Kidney glomerular epithelial cell (primary cell): ENCODE measurements at regions not wholly inside any gene's neighbourhood (a gene's known extent, or its start where the extent isn't known, plus 50 kb on each side); places are given as distances from the start of the nearest gene placed in this dataset.

Experiments used
- DNase-seq: peaks from one replicate; lab custom pipeline; 2025; lab: John Stamatoyannopoulos, UW

DNA sequence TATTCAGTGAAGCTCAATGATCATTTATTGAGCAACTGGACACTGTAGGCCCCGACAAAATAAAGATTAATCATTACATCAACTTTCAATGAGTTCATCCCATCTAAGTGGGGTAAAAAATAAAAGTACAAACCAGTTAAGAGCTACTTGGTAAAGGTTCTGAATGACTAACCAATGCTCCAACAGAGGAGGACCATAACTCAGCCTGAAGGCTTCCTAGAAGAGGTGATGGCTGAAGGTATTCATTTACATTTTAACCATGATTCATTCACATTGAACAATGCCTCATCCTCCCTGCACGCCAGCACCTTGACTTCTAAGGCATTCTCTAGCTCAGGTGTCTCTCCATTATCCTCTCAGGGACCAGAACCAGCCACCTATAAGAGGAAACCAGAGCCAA is 201.4 kb downstream of the ZNF462 start:
- no peak for DNase-seq

DNA sequence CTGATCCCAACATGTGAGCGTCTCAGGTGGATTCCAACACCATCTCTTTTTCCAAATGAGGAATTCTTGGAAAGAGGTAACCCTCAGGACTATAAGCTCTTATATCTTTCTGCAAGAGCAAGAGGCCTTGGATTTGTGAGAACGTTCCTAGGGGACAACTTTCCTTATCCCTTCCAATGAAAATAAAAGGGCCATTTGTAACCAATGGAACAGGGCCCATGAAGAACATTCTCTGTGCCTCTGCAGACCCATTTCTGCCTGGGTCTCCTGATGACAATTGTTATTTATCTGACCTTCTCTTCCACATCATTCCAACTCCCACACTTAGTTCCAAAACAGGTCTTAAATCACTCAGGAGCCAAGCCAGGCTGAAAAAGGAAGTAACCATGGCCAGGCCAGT is 202.6 kb downstream of the ZNF462 start:
- DNase-seq, result no peak

- DNase-seq, result no peak
Observed at GRCh38 chr9:107067739-107068416, 204.9 kb downstream of the ZNF462 start.

GRCh38 chr9:107068581-107068980 is 205.6 kb downstream of the ZNF462 start:
- no peak for DNase-seq

- no peak for DNase-seq
Observed at GRCh38 chr9:107070586-107070985, 207.6 kb downstream of the ZNF462 start.

GRCh38 chr9:107078061-107078460 is 205.0 kb upstream of the RAD23B start:
- no peak for DNase-seq

DNA sequence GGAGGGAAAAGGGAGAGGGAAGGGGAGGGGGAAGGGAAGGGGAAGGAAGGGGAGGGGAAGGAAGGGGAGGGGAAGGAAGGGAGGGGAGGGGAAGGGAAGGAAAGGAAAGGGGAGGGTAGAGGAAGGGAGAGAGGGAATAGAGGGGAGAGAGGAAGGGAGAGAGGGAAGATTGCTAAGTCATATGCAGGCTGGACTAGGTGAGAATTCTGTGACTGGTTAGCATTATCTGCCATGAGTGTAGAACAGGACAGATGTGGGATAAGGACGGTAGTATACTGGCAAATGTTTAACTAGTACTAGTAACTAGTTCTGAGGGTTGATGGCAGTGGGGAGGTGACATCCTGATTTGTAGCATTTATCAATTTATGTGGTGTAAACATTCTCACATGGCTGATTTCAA is 203.5 kb upstream of the RAD23B start:
- no peak for DNase-seq

GRCh38 chr9:107080130-107080529 is 202.9 kb upstream of the RAD23B start:
- DNase-seq, result no peak

GRCh38 chr9:107086460-107086859 is 196.6 kb upstream of the RAD23B start:
- no peak for DNase-seq

DNA sequence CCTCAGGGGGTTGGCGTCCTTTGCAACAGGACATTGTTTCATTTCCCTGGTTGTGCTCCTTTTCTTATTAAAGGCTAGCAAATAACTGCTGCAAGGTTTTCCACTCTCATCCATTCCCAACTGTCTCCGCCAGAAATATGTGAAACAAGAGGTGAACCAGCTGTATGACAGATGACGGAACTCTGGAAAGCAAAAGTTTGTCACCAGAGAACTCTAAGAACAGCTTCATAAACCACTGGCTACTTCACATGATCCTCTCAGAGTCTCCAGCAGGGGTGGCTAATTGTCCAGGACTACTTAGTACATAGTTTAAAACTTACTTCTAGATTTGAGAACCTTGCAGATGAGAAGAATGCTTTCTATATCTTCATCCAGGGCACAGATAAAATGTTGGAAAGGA is 195.9 kb upstream of the RAD23B start:
- no peak for DNase-seq

- DNase-seq, result no peak
Observed at GRCh38 chr9:107090218-107090617, 192.9 kb upstream of the RAD23B start.

GRCh38 chr9:107093365-107094060 is 189.6 kb upstream of the RAD23B start:
- DNase-seq, result no peak

- no peak for DNase-seq
Observed at GRCh38 chr9:107094370-107094769, 188.7 kb upstream of the RAD23B start.

DNA sequence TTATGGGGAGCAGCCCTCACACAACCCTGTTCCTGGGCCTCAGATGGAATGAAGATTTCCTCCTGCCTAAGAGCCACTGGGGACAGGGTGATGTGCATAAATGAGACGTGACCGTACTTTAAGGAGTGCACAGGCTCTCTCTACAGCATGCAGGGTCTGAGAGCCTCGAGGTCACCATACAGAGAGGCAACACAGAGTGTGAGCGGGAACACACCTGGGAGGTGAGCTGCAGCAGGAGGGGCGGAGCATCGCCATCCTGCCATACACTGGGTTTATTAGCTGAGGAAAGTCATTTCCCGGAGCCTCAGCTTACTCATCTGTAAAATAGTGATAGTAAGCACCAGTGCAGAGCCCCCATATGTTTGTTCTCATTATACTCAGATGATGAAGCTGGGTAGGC is 182.5 kb upstream of the RAD23B start:
- DNase-seq, result no peak

DNA sequence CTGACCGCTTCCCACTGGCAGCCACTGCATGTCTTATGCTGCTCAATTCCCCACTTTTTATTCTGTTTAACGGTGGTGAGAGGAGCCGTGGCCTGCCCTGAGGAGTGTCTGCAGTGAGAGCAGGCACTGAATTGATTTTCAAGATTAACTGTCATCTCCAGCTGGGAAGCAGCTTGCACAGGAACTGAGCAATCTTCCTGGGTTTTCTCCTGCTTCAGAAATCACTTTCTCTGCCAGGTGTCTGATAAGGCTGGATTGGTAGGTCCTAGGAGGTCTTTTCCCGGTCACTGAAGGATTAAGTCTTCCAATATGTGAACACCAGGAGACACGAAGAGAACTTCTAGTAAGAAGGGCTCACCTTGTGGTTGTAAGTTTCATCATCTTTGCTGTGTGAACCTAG is 181.1 kb upstream of the RAD23B start:
- no peak for DNase-seq

GRCh38 chr9:107103621-107104020 is 179.5 kb upstream of the RAD23B start:
- no peak for DNase-seq

GRCh38 chr9:107105784-107106183 is 177.3 kb upstream of the RAD23B start:
- DNase-seq, result no peak

DNA sequence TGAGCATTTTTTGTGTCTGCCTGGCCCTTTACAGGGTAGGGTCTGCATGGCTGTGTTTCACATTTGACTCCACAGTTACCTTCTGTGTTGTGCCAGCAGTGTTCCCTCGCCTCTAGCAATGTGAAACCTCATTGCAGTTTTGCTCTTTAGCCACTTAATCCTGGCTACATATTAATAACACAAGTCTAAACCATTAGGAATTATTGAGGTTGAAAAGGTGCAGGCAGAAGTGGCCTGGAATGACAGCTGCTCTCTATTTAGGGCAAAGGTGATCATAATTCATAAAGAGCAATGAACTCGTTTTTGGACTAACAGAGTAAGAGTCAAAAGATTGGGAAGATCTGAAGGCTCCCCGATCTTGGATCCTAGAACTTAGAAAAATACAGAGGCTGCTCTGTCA is 176.7 kb upstream of the RAD23B start:
- no peak for DNase-seq

GRCh38 chr9:107108342-107109130 is 174.5 kb upstream of the RAD23B start:
- no peak for DNase-seq

DNA sequence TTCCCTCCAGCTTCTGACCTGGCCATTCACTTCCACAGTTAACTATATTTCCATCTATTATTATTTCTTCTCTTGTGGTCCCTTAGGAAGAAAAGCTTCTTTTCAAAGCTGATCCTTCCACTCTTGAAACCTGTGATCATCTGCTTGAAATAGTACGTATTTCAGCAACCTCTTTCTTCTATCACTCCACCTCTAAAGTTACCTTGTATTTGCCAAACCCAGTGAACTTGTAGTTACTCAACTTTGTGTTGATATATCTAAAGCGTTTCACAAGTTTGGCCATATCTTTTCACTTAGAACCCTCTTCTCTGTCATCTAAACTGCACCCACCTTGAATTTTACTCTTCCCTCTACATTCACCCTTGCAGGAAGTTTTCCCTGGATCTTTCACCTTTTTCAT is 173.8 kb upstream of the RAD23B start:
- no peak for DNase-seq

DNA sequence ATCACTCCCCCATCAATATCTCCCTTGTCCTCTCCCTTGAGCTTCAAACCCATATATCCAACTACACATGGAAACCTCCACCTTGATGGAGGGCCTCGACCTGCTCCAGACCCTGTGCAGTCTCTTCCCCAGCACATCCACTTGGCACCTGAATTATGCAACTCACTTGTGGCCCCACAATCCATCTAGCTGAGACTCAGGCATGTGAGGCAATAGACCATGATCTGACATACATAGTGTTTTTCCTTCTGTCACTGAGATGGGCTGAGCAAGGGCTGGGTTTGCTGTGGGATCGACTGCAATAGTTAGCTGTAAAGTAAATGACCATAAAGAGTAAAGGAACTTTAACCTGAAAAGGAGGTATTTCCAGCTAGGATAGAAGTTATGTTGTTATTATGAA is 172.9 kb upstream of the RAD23B start:
- DNase-seq, result no peak

DNA sequence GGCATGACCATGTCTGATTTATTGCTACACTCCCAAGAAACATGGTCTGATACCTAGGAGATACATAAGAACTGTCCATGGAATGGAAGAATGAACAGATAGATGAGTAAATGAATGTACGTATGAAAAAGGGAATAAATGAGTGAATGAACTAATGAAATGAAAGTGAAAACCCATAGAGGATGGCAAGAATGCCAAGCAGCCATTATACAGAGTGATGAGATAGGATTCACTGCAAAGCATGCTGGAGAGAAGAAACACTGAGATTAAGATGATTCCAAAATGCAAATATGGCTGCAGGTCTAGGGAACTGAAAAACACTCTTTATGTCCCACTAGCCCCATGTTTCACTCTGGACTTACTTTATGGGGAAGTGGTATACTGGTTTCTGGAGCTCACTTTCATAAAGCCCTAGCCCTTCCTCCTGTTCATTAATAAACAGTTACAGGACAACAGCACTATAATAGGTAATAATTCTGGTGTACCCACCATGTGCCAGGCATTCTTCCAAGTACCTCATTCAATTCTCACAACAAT is 170.3 kb upstream of the RAD23B start:
- DNase-seq, result no peak
